CD4-positive, alpha-beta T cell treated with Interferon alpha-2 for 1 hour (primary cell): ENCODE measurements at regions not wholly inside any gene's neighbourhood (a gene's known extent, or its start where the extent isn't known, plus 50 kb on each side); places are given as distances from the start of the nearest gene placed in this dataset.

Experiments
- DNase-seq, 2 donors: peaks; one replicate each; pipeline ENCODE4 v3.0.0-alpha.2; 2020 to 2022

- DNase-seq = no peak
Observed at GRCh38 chr1:219304227-219305226, 130.8 kb downstream of the LYPLAL1 start.

DNA sequence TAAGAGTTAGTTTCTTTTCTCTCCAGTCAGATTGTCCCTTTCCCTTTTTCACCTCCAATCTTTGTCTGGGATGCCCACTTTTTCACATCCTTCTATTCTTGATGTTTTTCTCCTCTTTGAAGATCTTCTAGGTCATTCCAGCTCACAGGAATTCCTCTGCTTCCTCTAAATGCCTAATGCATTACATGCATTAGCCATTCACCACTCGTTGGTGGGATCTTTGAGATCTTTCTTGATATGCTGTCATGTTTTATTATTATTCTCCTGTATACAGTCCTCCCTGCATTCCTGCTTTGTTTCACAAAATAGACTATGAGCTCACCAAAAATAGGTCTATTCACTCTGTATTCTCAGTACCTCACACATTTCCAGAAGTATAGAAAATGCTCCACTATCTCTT lies 129.0 kb downstream of the LYPLAL1 start:
- no peak for DNase-seq

- no peak for DNase-seq
Observed at GRCh38 chr1:219299420-219299819, 125.7 kb downstream of the LYPLAL1 start.

DNA sequence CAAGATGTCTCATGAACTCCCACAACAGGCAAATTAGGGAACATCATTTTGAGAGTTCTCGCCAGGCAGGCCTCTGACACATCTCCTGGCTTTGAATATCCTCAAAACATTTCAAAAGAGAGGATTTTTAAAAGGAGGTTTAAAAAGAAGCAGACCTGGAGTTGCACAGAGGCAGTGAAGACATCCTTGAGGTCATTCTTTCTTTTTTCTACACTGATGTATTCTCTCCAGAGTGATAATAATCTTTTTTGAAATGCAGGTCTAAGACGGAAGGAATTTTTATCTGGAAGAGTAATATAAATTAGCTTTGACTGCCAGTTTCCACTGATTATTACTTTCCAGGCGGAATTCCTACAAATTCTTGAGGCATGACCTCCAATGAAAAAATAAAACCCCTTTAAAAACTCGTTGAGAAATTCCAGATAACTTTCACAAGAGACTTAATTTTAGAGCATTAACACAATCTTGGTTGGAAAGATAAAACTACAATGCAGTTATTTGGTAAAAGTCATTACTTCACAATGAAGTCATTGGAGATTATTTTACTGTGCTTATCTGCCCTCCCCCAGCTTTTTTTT lies 125.0 kb downstream of the LYPLAL1 start:
- no peak for DNase-seq

- no peak for DNase-seq
Observed at GRCh38 chr1:219296430-219297355, 123.0 kb downstream of the LYPLAL1 start.

- DNase-seq = no peak
Observed at GRCh38 chr1:219294251-219294650, 120.6 kb downstream of the LYPLAL1 start.

DNA sequence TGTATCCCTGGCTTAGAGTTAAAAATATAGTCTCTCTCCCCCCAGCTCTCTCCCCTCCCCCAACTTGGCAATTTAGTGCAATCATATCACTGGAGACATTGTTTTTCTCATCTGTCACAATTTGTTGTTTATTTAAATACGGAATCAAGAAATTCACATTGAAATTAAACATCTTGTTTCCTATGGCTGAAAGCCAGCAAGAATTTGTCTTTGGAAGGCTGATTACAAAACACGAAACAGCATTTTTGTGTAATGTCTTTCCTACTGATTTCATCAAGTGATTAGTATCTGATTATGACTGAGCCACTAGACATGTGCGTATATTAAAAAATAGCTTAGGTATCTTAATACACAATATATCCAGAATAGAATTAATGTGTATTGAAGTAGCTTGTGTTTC lies 119.7 kb downstream of the LYPLAL1 start:
- no peak for DNase-seq

DNA sequence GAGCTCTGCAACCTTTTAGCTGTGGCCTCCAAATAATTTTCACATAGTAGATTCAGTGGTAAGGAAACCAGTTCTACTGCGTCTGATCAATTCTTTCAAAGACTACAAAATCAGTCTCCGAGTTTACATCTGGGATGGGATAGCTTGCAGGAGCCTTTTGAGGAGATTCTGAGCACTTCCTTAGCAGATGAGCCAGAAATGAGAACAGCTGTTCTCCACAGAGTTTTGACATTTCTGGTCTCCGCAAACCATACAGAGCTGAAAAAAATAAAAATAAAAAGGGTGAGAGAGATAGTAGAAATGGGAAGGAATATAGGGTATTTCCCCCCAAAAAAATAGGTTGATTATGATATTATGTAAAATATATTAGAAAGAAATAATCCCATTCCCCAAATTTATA lies 119.3 kb downstream of the LYPLAL1 start:
- no peak for DNase-seq

DNA sequence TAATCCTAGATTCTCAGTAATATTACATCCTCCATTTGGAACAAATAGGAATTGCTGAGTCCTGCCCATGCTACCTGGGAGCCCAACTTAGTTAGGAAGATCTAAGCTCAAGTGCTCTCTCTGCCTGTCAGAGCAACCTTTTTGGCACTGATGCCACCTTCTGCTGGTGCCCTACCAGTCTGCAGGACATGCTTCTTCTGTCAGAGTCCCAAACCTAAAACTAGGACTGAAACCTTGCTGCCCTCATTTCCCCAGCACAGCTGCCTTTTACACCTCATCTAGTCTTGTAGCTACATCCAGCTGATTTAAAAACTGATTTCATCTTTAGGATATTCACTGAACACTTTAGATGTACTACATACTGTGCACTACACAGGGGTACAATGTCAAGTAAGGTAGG lies 118.7 kb downstream of the LYPLAL1 start:
- no peak for DNase-seq

DNA sequence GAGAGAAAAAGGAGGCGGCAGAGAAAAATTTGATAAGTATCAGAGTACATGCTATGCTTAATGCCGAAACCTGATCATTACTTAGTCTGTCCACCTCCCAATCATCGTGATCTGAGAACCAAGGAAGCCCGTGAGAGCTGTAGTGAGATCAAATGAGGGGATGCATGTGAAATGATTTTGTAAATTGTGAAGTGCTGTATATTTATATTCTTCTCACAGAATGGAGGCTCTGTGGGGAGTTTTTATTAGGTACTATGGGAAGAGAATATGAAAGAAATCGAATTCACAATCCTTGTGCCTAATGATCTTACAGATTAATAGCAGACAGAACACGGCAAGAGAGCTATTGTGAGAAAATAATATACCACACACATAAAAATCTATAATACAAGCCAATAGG lies 115.5 kb downstream of the LYPLAL1 start:
- DNase-seq = no peak

DNA sequence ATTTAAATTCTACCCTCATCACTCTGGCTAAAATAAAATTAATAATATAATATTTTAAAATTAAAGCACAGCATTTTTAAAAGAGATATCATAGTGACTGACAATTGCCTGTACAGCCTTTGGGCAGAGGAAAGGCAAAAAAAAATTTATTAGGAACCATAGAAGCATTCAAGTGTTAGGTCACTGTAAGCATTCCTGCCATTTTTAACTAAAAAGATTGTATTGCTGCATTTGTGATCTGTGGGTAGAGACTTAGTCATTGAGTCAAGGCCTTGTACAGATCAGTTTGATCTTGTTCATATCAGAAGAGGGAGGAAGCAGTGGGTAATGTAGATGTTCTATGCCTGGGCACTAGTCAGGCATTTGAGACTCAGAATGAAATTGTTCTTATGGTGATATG lies 109.9 kb downstream of the LYPLAL1 start:
- DNase-seq = no peak

GRCh38 chr1:219281831-219282230 lies 108.2 kb downstream of the LYPLAL1 start:
- DNase-seq = no peak

- DNase-seq = no peak
Observed at GRCh38 chr1:219279017-219279770, 105.5 kb downstream of the LYPLAL1 start.

DNA sequence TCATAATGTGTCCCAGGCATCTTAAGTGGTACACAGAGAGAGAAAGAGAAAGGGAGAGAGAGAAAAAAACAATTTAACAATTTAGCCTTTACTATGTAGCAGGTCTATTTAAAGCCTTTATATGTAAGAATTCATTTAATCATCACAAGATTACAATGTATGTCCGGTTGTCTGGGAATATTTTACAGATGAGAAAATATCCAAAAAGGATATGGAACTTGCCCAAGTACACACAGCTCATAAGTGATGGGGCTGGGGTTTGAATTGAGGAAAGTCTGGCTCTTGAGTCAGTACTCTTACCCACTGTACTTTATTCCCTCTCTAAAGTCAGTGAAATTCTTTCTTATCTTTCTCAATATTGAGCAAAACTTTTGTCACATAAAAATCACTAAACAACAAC lies 104.6 kb downstream of the LYPLAL1 start:
- no peak for DNase-seq

DNA sequence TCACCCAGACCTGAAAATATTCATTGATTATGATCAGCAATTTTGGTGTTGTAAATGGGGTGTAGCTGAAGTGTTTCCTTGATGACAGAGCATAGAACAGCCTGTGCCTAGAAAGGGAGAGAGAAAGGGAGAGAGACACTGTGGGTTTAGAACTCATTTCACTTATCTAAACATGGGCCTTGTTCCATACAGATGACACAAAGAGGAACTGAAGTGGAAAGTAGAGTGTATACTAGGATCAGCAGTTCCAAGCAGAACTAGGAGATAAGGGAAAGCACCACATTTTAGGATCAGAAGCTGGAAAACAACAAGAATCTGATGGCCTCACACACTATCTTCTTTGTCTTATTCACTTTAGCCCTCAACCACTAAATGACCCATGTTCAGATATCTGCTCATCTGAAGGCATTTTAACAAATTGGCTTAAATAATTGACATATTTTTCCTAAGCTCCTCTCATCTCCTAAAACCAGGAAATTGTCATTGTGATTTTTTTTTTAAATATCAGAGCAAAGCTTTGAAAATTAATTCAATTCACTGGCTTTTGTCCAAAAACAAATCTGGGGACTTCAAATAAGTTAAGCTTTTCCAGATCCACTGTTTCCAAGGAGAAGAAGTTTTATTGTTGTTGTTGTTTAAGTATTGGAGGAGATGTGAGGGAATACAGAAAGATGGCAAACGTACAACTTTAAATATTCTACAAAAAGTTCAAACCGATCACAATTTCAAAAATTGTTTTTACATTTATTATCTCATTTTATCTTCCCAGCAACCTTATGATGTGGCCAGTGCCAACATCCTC lies 103.8 kb downstream of the LYPLAL1 start:
- DNase-seq = no peak

GRCh38 chr1:219276049-219276738 lies 102.5 kb downstream of the LYPLAL1 start:
- no peak for DNase-seq

GRCh38 chr1:219273088-219273686 lies 99.5 kb downstream of the LYPLAL1 start:
- no peak for DNase-seq

DNA sequence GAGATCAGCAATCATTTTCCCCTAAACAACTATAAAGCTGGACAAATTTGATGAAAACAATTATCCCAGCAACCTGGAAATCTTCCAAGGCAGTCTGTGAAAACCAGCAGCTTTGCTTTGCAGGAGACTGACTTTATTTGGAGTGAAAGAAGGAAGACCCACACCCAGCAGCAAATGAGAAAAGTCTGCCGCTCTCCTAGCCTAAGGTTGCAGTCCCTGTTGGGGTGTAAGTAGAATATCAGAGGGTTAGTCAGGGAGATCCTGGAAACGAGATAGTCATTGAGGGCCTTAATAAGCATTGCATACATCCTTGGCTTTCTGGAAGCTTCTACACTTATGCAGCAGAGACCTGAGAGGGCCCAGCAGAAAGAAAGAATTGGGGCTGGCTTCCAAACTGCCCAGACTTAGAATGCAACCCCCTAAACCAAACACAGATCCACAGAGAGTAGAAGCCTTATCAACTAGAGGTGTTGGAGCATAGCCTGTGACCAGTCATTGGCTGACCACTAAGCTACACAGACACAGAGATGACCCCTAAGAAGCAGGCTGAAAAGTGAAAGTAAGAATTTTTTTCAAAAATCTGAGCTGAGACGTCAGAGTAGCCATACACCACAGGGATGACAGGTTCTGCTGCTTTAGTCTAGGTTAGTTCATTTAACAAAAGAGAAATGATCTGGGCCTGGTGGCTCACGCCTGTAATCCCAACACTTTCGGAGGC lies 98.3 kb downstream of the LYPLAL1 start:
- no peak for DNase-seq

DNA sequence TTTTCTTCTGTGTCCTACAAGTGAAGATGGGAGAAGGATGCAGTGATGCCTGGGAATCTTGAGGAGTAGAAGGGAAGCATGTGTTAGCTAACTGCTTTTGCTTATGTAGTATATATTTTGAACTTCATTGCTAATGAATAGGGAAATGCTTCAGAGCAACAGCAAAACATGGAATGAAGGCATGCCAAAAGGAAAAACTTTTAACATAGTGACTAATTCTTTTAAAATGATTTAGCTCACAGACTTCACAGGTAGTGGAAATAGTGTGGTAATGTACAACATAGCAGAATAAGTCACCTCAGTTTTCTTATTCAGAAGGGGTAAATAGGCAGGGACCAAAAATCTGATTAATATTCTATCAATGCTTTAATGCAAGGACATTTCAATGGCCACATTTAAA lies 95.5 kb downstream of the LYPLAL1 start:
- no peak for DNase-seq

- DNase-seq = no peak
Observed at GRCh38 chr1:219266524-219266923, 92.8 kb downstream of the LYPLAL1 start.
